Ascending aorta (tissue), 2 donors: ENCODE measurements at regions not wholly inside any gene's neighbourhood (a gene's known extent, or its start where the extent isn't known, plus 50 kb on each side); places are given as distances from the start of the nearest gene placed in this dataset.

ENCODE experiments used
- DNase-seq, 2 donors: peaks; one replicate each; pipeline ENCODE4 v3.0.0-alpha.2; 2019; ENCODE audit warnings: low spot score in 2 of 2
- H3K27ac ChIP-seq, 2 donors: fragments of 200-600 bp; sonication (generic); one replicate each; pipeline ENCODE4 v1.5.1; 2016 to 2017; ENCODE audit warnings: mild to moderate bottlenecking in 1 of 2
- H3K27me3 ChIP-seq: fragments of 200-600 bp; sonication (generic); one replicate; pipeline ENCODE4 v1.5.1; 2017
- H3K36me3 ChIP-seq, 2 donors: fragments of 200-600 bp; sonication (generic); one replicate each; pipeline ENCODE4 v1.5.1; 2016
- H3K4me1 ChIP-seq, 2 donors: fragments of 200-600 bp; sonication (generic); one replicate each; pipeline ENCODE4 v1.5.1; 2016 to 2017; ENCODE audit warnings: mild to moderate bottlenecking in 1 of 2
- H3K4me3 ChIP-seq, 2 donors: fragments of 200-600 bp; sonication (generic); one replicate each; pipeline ENCODE4 v1.5.1; 2016 to 2017; ENCODE audit warnings: mild to moderate bottlenecking in 1 of 2
- H3K9me3 ChIP-seq, 2 donors: fragments of 200-600 bp; sonication (generic); one replicate each; pipeline ENCODE4 v1.5.1; 2016
- CTCF ChIP-seq, 3 experiments: fragments of 200-600 bp in 2 of 3; fragments of 450-650 bp in 1 of 3; sonication (generic) in 2 of 3; IDR thresholded peaks; one replicate each; pipeline ENCODE4 v1.5.1; 2016 to 2019; ENCODE audit warnings: antibody characterized with exemption in 3 of 3, mild to moderate bottlenecking in 1 of 3, moderate library complexity in 1 of 3
- intact Hi-C: fragments of 100-400 bp; cut with DNase I; formaldehyde crosslinking; loops from one replicate; pipeline ENCODE4 v1.15.1; 2023

- no peak overlapping the region for H3K27ac ChIP-seq
- no peaks in the 10 kb centered on the region for H3K9me3 ChIP-seq
- no peaks in the 10 kb centered on the region for H3K27me3 ChIP-seq
- no peaks in the 10 kb centered on the region for H3K36me3 ChIP-seq
- DNase-seq, result no peak
- intact Hi-C loops, result no loop called here
- H3K4me1 ChIP-seq, result no peaks in the 10 kb centered on the region
- no peak for TF ChIP-seq CTCF (IDR thresholded peaks at IDR 0.05)
- H3K4me3 ChIP-seq, result no peak overlapping the region
Measured at GRCh38 chr5:74186356-74187315, 453.9 kb downstream of the ENC1 start.

GRCh38 chr5:74185599-74185998 lies 454.9 kb downstream of the ENC1 start:
- DNase-seq, result no peak
- Histone ChIP-seq H3K27me3 (no peaks in the 10 kb centered on the region), H3K4me3 (no peak overlapping the region), H3K27ac (no peak overlapping the region), H3K9me3 (no peaks in the 10 kb centered on the region), H3K4me1 (no peaks in the 10 kb centered on the region), H3K36me3 (no peaks in the 10 kb centered on the region)
- intact Hi-C loops, result no loop called here
- no peak for TF ChIP-seq CTCF (IDR thresholded peaks at IDR 0.05)

- no peak for DNase-seq
- no peaks in the 10 kb centered on the region for H3K4me1 ChIP-seq
- H3K27ac ChIP-seq, result no peak overlapping the region
- no peak for TF ChIP-seq CTCF (IDR thresholded peaks at IDR 0.05)
- no peaks in the 10 kb centered on the region for H3K27me3 ChIP-seq
- intact Hi-C loops, result no loop called here
- no peaks in the 10 kb centered on the region for H3K36me3 ChIP-seq
- no peaks in the 10 kb centered on the region for H3K9me3 ChIP-seq
- H3K4me3 ChIP-seq, result no peak overlapping the region
Measured at GRCh38 chr5:74184649-74185048, 455.9 kb downstream of the ENC1 start.

GRCh38 chr5:74183041-74183440 lies 457.5 kb downstream of the ENC1 start:
- DNase-seq, result no peak
- Histone ChIP-seq H3K4me3 (no peak overlapping the region), H3K9me3 (no peaks in the 10 kb centered on the region), H3K27me3 (no peaks in the 10 kb centered on the region), H3K4me1 (no peaks in the 10 kb centered on the region), H3K27ac (no peak overlapping the region), H3K36me3 (no peaks in the 10 kb centered on the region)
- no peak for TF ChIP-seq CTCF (IDR thresholded peaks at IDR 0.05)
- intact Hi-C loops, result no loop called here

GRCh38 chr5:74182603-74183002 lies 457.9 kb downstream of the ENC1 start:
- no peak for DNase-seq
- intact Hi-C loops, result no loop called here
- Histone ChIP-seq H3K4me3 (no peak overlapping the region), H3K27ac (no peak overlapping the region), H3K4me1 (no peaks in the 10 kb centered on the region), H3K27me3 (no peaks in the 10 kb centered on the region), H3K36me3 (no peaks in the 10 kb centered on the region), H3K9me3 (no peaks in the 10 kb centered on the region)
- TF ChIP-seq CTCF (IDR thresholded peaks at IDR 0.05), result no peak
